ENCODE measurements at regions not wholly inside any gene's neighbourhood (a gene's known extent, or its start where the extent isn't known, plus 50 kb on each side); places are given as distances from the start of the nearest gene placed in this dataset.

- TF ChIP-seq YY1 (IDR thresholded peaks at IDR 0.05; ENCODE audit: insufficient read depth, insufficient read length) (no peak), SUZ12 (IDR thresholded peaks at IDR 0.05; ENCODE audit: extremely low read depth, insufficient read depth, insufficient read length) (no peak), ZNF274 (IDR thresholded peaks at IDR 0.05; ENCODE audit: low read depth, low read length) (no peak)
These were observed 110.3 kb downstream of the SP3 start for GRCh38 chr2:173854840-173855239.
